SH-SY5Y (cell line): ENCODE measurements at regions not wholly inside any gene's neighbourhood (a gene's known extent, or its start where the extent isn't known, plus 50 kb on each side); places are given as distances from the start of the nearest gene placed in this dataset.

Source experiments
- GATA2 ChIP-seq: IDR thresholded peaks from 2 replicates; pipeline ENCODE4 v1.6.1; 2011; ENCODE audit warnings: mild to moderate bottlenecking, low read depth, low read length
- GATA3 ChIP-seq: IDR thresholded peaks from 2 replicates; pipeline ENCODE4 v1.6.1; 2011; ENCODE audit warnings: low read depth, mild to moderate bottlenecking, low read length, moderate library complexity

- no peak for TF ChIP-seq GATA2
- TF ChIP-seq GATA3, result no peak
Measured at GRCh38 chr18:43605224-43605623, 327.9 kb upstream of the SYT4 start.
